ENCODE measurements at regions not wholly inside any gene's neighbourhood (a gene's known extent, or its start where the extent isn't known, plus 50 kb on each side); places are given as distances from the start of the nearest gene placed in this dataset.
"Not testable (repeated sequence)": the region's sequence is repeated elsewhere in the genome, so short reads cannot be mapped to it uniquely, and the experiment has no call there.

DNA sequence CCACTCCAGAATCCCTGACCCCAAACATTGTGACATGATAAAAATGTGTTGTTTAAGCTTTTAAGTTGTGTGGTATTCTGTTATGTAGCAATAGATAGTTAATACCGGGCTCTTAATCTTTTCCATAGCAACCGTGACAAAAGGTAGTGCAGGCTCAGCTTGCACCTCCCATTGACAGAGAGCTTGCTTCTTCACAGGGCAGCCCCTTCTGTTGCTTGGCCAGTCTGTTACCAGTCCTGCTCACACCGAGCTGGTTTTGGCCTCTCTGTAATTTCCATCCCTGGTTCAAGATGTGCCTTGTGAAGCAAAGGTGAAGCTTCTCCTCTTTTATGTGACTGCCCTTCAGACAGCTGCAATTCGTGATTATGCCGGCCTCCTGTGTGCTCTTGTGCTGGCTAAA is 86.9 kb downstream of the CRYGS start:
- H3K27ac ChIP-seq (ENCODE audit: low read depth in 2 of 2, low read length in 1 of 2): no peak overlapping the region
- no peak overlapping the region for H3K4me3 ChIP-seq (ENCODE audit: low read depth in 1 of 2, low read length in 2 of 2)
- H3K4me1 ChIP-seq (ENCODE audit: control insufficient read depth in 2 of 2, insufficient read depth in 2 of 2, low read length in 1 of 2): no peaks in the 10 kb centered on the region
- peaks cover 0 to 2% of the 10 kb centered on the region in 2 donors for H3K9me3 ChIP-seq (ENCODE audit: control insufficient read depth in 2 of 2, insufficient read depth in 1 of 2, low read depth in 1 of 2, low read length in 1 of 2)
- H3K27me3 ChIP-seq (ENCODE audit: control insufficient read depth in 1 of 2, insufficient read depth in 2 of 2, low read length in 2 of 2): peaks cover 0 to 5% of the 10 kb centered on the region in 2 donors
- WGBS, 2 donors: 83 to 87% methylated on average over 5 of the region's 5 CpGs
- no peaks in the 10 kb centered on the region for H3K36me3 ChIP-seq (ENCODE audit: control insufficient read depth in 2 of 2, insufficient read depth in 2 of 2, low read length in 1 of 2)

DNA sequence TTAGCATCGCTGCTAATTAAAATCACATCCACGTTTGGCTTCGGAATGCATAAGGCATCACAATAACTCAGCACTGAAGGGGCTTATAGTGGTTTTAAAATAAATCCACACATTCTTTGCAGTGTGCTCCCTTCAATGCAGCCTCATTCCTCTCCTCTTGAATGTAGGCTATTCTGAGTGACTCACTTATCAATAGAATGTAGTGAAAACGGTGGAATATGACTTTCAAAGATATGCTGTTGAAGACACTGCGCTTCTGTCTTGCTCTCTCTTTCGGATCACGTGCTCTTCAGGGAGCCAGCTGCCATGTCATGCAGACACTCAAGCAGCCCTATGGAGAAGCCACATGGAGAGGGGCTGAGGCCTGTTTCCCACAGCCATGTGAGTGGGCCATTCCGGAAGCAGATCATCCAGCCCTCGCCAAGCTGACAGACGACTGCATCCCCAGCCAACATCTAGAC is 87.4 kb downstream of the CRYGS start:
- peaks cover 0 to 5% of the 10 kb centered on the region in 2 donors for H3K27me3 ChIP-seq (ENCODE audit: control insufficient read depth in 1 of 2, insufficient read depth in 2 of 2, low read length in 2 of 2)
- no peaks in the 10 kb centered on the region for H3K4me1 ChIP-seq (ENCODE audit: control insufficient read depth in 2 of 2, insufficient read depth in 2 of 2, low read length in 1 of 2)
- peaks cover 0 to 2% of the 10 kb centered on the region in 2 donors for H3K9me3 ChIP-seq (ENCODE audit: control insufficient read depth in 2 of 2, insufficient read depth in 1 of 2, low read depth in 1 of 2, low read length in 1 of 2)
- no peak overlapping the region for H3K27ac ChIP-seq (ENCODE audit: low read depth in 2 of 2, low read length in 1 of 2)
- H3K4me3 ChIP-seq (ENCODE audit: low read depth in 1 of 2, low read length in 2 of 2): no peak overlapping the region
- H3K36me3 ChIP-seq (ENCODE audit: control insufficient read depth in 2 of 2, insufficient read depth in 2 of 2, low read length in 1 of 2): no peaks in the 10 kb centered on the region
- WGBS, 2 donors: 91% methylated on average over 10 of the region's 10 CpGs

- H3K27ac ChIP-seq (ENCODE audit: low read depth in 2 of 2, low read length in 1 of 2): no peak overlapping the region
- H3K36me3 ChIP-seq (ENCODE audit: control insufficient read depth in 2 of 2, insufficient read depth in 2 of 2, low read length in 1 of 2): no peaks in the 10 kb centered on the region
- no peaks in the 10 kb centered on the region for H3K4me1 ChIP-seq (ENCODE audit: control insufficient read depth in 2 of 2, insufficient read depth in 2 of 2, low read length in 1 of 2)
- H3K9me3 ChIP-seq (ENCODE audit: control insufficient read depth in 2 of 2, insufficient read depth in 1 of 2, low read depth in 1 of 2, low read length in 1 of 2): no peaks in the 10 kb centered on the region
- H3K27me3 ChIP-seq (ENCODE audit: control insufficient read depth in 1 of 2, insufficient read depth in 2 of 2, low read length in 2 of 2): peaks cover 0 to 5% of the 10 kb centered on the region in 2 donors
- no peak overlapping the region for H3K4me3 ChIP-seq (ENCODE audit: low read depth in 1 of 2, low read length in 2 of 2)
- WGBS, 2 donors: 73 to 78% methylated on average over 14 of the region's 14 CpGs
These were observed 89.1 kb downstream of the CRYGS start for GRCh38 chr3:186454881-186455703.

- Histone ChIP-seq H3K36me3 (ENCODE audit: control insufficient read depth in 2 of 2, insufficient read depth in 2 of 2, low read length in 1 of 2) (no peaks in the 10 kb centered on the region), H3K27ac (ENCODE audit: low read depth in 2 of 2, low read length in 1 of 2) (no peak overlapping the region), H3K4me1 (ENCODE audit: control insufficient read depth in 2 of 2, insufficient read depth in 2 of 2, low read length in 1 of 2) (no peaks in the 10 kb centered on the region), H3K4me3 (ENCODE audit: low read depth in 1 of 2, low read length in 2 of 2) (no peak overlapping the region), H3K9me3 (ENCODE audit: control insufficient read depth in 2 of 2, insufficient read depth in 1 of 2, low read depth in 1 of 2, low read length in 1 of 2) (no peaks in the 10 kb centered on the region), H3K27me3 (ENCODE audit: control insufficient read depth in 1 of 2, insufficient read depth in 2 of 2, low read length in 2 of 2) (peaks cover 0 to 5% of the 10 kb centered on the region in 2 donors)
- WGBS, 2 donors: 82 to 85% methylated on average over 4 of the region's 4 CpGs
These were observed 90.6 kb downstream of the CRYGS start for GRCh38 chr3:186453531-186453930.

DNA sequence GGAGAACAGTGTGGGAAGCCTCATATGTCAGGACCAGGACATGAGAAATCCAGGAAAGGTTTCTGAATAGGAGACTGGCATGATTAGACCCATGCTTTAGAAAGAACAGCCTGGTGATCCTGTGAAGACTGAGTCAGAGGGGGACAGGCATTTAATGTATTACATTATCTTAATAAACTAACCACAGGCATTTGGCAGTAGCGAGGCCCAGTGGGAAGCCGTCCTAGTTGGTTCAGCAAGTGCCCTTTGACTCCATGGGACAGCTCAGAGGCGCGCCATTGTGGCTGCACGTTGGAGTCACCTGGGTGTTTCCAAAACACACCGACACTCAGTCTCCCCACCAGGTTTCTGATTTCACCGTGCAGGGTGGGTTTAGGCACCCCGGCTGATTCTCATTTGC is 90.5 kb upstream of the DGKG start:
- H3K27me3 ChIP-seq (ENCODE audit: control insufficient read depth in 1 of 2, insufficient read depth in 2 of 2, low read length in 2 of 2): peaks cover 0 to 5% of the 10 kb centered on the region in 2 donors
- H3K27ac ChIP-seq (ENCODE audit: low read depth in 2 of 2, low read length in 1 of 2): no peak overlapping the region
- H3K4me3 ChIP-seq (ENCODE audit: low read depth in 1 of 2, low read length in 2 of 2): no peak overlapping the region
- H3K36me3 ChIP-seq (ENCODE audit: control insufficient read depth in 2 of 2, insufficient read depth in 2 of 2, low read length in 1 of 2): no peaks in the 10 kb centered on the region
- WGBS, 2 donors: 78 to 90% methylated on average over 8 of the region's 8 CpGs
- H3K4me1 ChIP-seq (ENCODE audit: control insufficient read depth in 2 of 2, insufficient read depth in 2 of 2, low read length in 1 of 2): no peaks in the 10 kb centered on the region
- H3K9me3 ChIP-seq (ENCODE audit: control insufficient read depth in 2 of 2, insufficient read depth in 1 of 2, low read depth in 1 of 2, low read length in 1 of 2): no peaks in the 10 kb centered on the region

GRCh38 chr3:186451371-186451770 is 89.3 kb upstream of the DGKG start:
- H3K27me3 ChIP-seq (ENCODE audit: control insufficient read depth in 1 of 2, insufficient read depth in 2 of 2, low read length in 2 of 2): peaks cover 0 to 5% of the 10 kb centered on the region in 2 donors
- H3K9me3 ChIP-seq (ENCODE audit: control insufficient read depth in 2 of 2, insufficient read depth in 1 of 2, low read depth in 1 of 2, low read length in 1 of 2): no peaks in the 10 kb centered on the region
- no peaks in the 10 kb centered on the region for H3K36me3 ChIP-seq (ENCODE audit: control insufficient read depth in 2 of 2, insufficient read depth in 2 of 2, low read length in 1 of 2)
- WGBS, 2 donors: 88 to 90% methylated on average over 6 of the region's 6 CpGs
- no peaks in the 10 kb centered on the region for H3K4me1 ChIP-seq (ENCODE audit: control insufficient read depth in 2 of 2, insufficient read depth in 2 of 2, low read length in 1 of 2)
- no peak overlapping the region for H3K27ac ChIP-seq (ENCODE audit: low read depth in 2 of 2, low read length in 1 of 2)
- H3K4me3 ChIP-seq (ENCODE audit: low read depth in 1 of 2, low read length in 2 of 2): no peak overlapping the region

DNA sequence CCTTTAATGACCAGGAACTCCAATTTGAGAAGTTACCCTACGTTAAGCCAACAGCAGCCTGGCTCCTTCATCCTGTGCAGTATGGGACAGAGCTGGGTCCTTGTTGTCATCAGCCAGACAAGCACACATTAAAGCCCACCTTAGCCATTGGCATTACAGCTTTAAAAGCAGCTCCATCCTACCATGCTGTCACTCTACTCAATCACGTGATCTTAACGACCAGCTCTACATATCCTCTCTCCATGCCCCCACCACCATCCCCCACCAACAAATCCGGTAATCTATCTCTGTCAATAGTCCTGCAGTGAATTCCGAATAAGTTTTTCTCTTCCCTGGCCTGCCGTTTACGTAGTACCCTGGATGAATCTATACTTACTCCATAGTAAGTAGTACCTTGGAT is 82.9 kb upstream of the DGKG start:
- no peaks in the 10 kb centered on the region for H3K9me3 ChIP-seq (ENCODE audit: control insufficient read depth in 2 of 2, insufficient read depth in 1 of 2, low read depth in 1 of 2, low read length in 1 of 2)
- no peaks in the 10 kb centered on the region for H3K4me1 ChIP-seq (ENCODE audit: control insufficient read depth in 2 of 2, insufficient read depth in 2 of 2, low read length in 1 of 2)
- no peaks in the 10 kb centered on the region for H3K36me3 ChIP-seq (ENCODE audit: control insufficient read depth in 2 of 2, insufficient read depth in 2 of 2, low read length in 1 of 2)
- 77 to 83% methylated on average over 7 of the region's 7 CpGs for WGBS, 2 donors
- no peak overlapping the region for H3K27ac ChIP-seq (ENCODE audit: low read depth in 2 of 2, low read length in 1 of 2)
- H3K27me3 ChIP-seq (ENCODE audit: control insufficient read depth in 1 of 2, insufficient read depth in 2 of 2, low read length in 2 of 2): peaks cover 0 to 5% of the 10 kb centered on the region in 2 donors
- no peak overlapping the region for H3K4me3 ChIP-seq (ENCODE audit: low read depth in 1 of 2, low read length in 2 of 2)

DNA sequence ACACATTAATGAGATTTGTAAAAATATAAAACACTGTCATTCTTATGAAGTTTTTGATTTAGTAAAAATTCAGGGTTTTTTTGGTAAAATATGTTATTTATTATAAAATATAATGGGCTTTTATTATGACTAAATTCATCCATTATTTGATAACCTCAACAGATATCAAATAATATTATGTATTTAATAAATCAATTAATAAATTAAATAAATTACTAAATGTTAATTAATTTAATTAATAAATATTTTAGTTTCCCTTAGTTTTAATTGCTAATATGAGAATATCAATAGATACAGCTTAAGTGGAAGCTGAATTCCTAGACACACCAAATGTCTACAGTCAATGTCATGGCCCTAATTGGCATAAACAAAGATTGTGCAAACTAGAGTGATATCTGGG is 82.3 kb upstream of the DGKG start:
- Histone ChIP-seq H3K27me3 (ENCODE audit: control insufficient read depth in 1 of 2, insufficient read depth in 2 of 2, low read length in 2 of 2) (peaks cover 0 to 5% of the 10 kb centered on the region in 2 donors), H3K4me1 (ENCODE audit: control insufficient read depth in 2 of 2, insufficient read depth in 2 of 2, low read length in 1 of 2) (no peaks in the 10 kb centered on the region), H3K4me3 (ENCODE audit: low read depth in 1 of 2, low read length in 2 of 2) (no peak overlapping the region), H3K27ac (ENCODE audit: low read depth in 2 of 2, low read length in 1 of 2) (no peak overlapping the region), H3K9me3 (ENCODE audit: control insufficient read depth in 2 of 2, insufficient read depth in 1 of 2, low read depth in 1 of 2, low read length in 1 of 2) (no peaks in the 10 kb centered on the region), H3K36me3 (ENCODE audit: control insufficient read depth in 2 of 2, insufficient read depth in 2 of 2, low read length in 1 of 2) (no peaks in the 10 kb centered on the region)

DNA sequence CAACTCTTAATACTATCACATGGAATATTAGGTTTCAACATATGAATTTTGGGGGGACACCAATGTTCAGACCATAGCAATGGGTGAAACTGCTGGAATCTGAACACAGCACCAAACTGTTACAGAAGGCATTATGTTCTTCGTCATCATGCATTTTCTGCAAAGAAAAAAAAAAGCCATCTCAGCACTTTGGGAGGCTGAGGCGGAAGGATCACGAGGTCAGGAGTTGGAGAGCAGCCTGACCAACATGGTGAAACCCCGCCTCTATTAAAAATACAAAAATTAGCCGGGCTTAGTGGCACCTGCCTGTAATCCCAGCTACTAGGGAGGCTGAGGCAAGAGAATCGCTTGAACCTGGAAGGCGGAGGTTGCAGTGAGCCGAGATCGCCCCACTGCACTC is 80.9 kb upstream of the DGKG start:
- not testable (repeated sequence) for H3K27ac ChIP-seq (ENCODE audit: low read depth in 2 of 2, low read length in 1 of 2); H3K9me3 ChIP-seq (ENCODE audit: control insufficient read depth in 2 of 2, insufficient read depth in 1 of 2, low read depth in 1 of 2, low read length in 1 of 2); H3K4me3 ChIP-seq (ENCODE audit: low read depth in 1 of 2, low read length in 2 of 2); H3K36me3 ChIP-seq (ENCODE audit: control insufficient read depth in 2 of 2, insufficient read depth in 2 of 2, low read length in 1 of 2); H3K4me1 ChIP-seq (ENCODE audit: control insufficient read depth in 2 of 2, insufficient read depth in 2 of 2, low read length in 1 of 2); H3K27me3 ChIP-seq (ENCODE audit: control insufficient read depth in 1 of 2, insufficient read depth in 2 of 2, low read length in 2 of 2)
- WGBS, 2 donors: 83 to 87% methylated on average over 9 of the region's 9 CpGs

DNA sequence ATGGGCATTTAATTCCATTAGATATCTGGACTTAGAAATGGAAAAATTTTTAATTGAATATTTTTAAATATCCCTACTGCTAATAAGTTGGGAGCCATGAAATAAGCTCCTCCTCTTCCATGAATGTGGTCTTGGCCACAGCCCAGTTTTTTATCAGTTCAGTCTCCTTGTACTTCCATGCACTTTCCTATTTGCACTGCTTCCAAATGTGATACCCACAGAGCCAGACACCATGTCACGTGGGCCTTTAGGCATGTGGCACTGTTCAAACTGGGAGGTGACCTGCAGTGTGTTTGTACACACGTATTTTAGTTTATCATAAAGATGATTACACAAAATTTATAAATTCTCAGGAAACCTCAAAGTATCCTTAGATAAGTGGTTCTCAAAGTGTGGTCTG is 80.1 kb upstream of the DGKG start:
- 47 to 68% methylated on average over 2 of the region's 2 CpGs for WGBS, 2 donors
- Histone ChIP-seq H3K9me3 (ENCODE audit: control insufficient read depth in 2 of 2, insufficient read depth in 1 of 2, low read depth in 1 of 2, low read length in 1 of 2) (no peaks in the 10 kb centered on the region), H3K36me3 (ENCODE audit: control insufficient read depth in 2 of 2, insufficient read depth in 2 of 2, low read length in 1 of 2) (no peaks in the 10 kb centered on the region), H3K27ac (ENCODE audit: low read depth in 2 of 2, low read length in 1 of 2) (no peak overlapping the region), H3K27me3 (ENCODE audit: control insufficient read depth in 1 of 2, insufficient read depth in 2 of 2, low read length in 2 of 2) (peaks cover 0 to 5% of the 10 kb centered on the region in 2 donors), H3K4me3 (ENCODE audit: low read depth in 1 of 2, low read length in 2 of 2) (no peak overlapping the region), H3K4me1 (ENCODE audit: control insufficient read depth in 2 of 2, insufficient read depth in 2 of 2, low read length in 1 of 2) (no peaks in the 10 kb centered on the region)
